Esophagus squamous epithelium (tissue), 4 donors: ENCODE measurements at regions not wholly inside any gene's neighbourhood (a gene's known extent, or its start where the extent isn't known, plus 50 kb on each side); places are given as distances from the start of the nearest gene placed in this dataset.

Source experiments
- CTCF ChIP-seq, 6 experiments: fragments of 450-650 bp in 4 of 6; fragments of 200-600 bp in 2 of 6; sonication (generic) in 2 of 6; IDR thresholded peaks; one replicate each; pipeline ENCODE4 v1.5.1; 2016 to 2019; ENCODE audit warnings: antibody characterized with exemption in 6 of 6, mild to moderate bottlenecking in 4 of 6, moderate library complexity in 4 of 6
- POLR2A ChIP-seq, 4 donors: fragments of 450-650 bp; IDR thresholded peaks; one replicate each; pipeline ENCODE4 v1.6.1; 2017; ENCODE audit warnings: antibody characterized with exemption in 4 of 4, mild to moderate bottlenecking in 4 of 4, moderate library complexity in 3 of 4

- TF ChIP-seq POLR2A (IDR thresholded peaks at IDR 0.05) (no peak), CTCF (IDR thresholded peaks at IDR 0.05) (no peak)
Measured at GRCh38 chr7:12963435-12963834, 276.0 kb downstream of the ARL4A start.
